ENCODE measurements at regions not wholly inside any gene's neighbourhood (a gene's known extent, or its start where the extent isn't known, plus 50 kb on each side); places are given as distances from the start of the nearest gene placed in this dataset.

DNA sequence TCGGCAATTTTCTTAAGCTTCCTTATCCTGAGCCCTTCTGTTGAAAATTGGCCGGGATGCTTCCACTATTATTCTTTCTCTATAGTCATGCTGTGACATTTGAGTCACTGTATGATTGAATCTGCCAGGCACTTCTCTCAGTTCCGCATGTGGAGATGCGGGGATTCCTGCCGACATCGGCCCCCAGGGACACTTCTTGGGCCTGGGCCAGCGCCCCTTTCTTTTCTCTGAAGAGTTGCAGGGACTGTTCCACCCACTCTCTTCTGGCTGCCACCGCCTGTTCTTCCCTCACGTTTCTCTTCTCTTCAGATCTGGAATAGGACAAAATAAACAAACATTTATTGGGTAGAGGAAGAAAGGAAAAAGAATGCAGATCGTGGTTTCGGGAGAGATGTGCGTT, 310.1 kb downstream of the ETNK1 start:
- no peak for TF ChIP-seq NR2C2 (CRISPR knock-in tag; IDR thresholded peaks at IDR 0.05)
- TF ChIP-seq, protein P1, sequence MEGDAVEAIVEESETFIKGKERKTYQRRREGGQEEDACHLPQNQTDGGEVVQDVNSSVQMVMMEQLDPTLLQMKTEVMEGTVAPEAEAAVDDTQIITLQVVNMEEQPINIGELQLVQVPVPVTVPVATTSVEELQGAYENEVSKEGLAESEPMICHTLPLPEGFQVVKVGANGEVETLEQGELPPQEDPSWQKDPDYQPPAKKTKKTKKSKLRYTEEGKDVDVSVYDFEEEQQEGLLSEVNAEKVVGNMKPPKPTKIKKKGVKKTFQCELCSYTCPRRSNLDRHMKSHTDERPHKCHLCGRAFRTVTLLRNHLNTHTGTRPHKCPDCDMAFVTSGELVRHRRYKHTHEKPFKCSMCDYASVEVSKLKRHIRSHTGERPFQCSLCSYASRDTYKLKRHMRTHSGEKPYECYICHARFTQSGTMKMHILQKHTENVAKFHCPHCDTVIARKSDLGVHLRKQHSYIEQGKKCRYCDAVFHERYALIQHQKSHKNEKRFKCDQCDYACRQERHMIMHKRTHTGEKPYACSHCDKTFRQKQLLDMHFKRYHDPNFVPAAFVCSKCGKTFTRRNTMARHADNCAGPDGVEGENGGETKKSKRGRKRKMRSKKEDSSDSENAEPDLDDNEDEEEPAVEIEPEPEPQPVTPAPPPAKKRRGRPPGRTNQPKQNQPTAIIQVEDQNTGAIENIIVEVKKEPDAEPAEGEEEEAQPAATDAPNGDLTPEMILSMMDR (IDR thresholded peaks at IDR 0.05): no peak
